A549 (cell line): ENCODE measurements at regions not wholly inside any gene's neighbourhood (a gene's known extent, or its start where the extent isn't known, plus 50 kb on each side); places are given as distances from the start of the nearest gene placed in this dataset.

Experiments
- EP300 ChIP-seq, 2 experiments: fragments of >200 bp; sonication (Bioruptor Twin); formaldehyde crosslinking; IDR thresholded peaks; 2 replicates in 1 of 2; 3 replicates in 1 of 2; pipeline ENCODE4 v1.6.1; 2016 to 2017
- GATA3 ChIP-seq: IDR thresholded peaks from 2 replicates; pipeline ENCODE4 v1.6.1; 2012; ENCODE audit warnings: borderline replicate concordance
- HDAC2 ChIP-seq: fragments of 200-600 bp; sonication (generic); IDR thresholded peaks from 2 replicates; pipeline ENCODE4 v1.6.1; 2016
- NR3C1 ChIP-seq: fragments of >200 bp; sonication (Bioruptor Twin); formaldehyde crosslinking; IDR thresholded peaks from 3 replicates; pipeline ENCODE4 v1.6.1; 2017
- PHF8 ChIP-seq: fragments of 200-600 bp; sonication (generic); IDR thresholded peaks from 2 replicates; pipeline ENCODE4 v1.6.1; 2016; ENCODE audit warnings: low read depth, mild to moderate bottlenecking, antibody characterized with exemption, moderate library complexity, borderline replicate concordance
- POLR2A ChIP-seq: IDR thresholded peaks from 2 replicates; pipeline ENCODE4 v1.6.1; 2012; ENCODE audit warnings: mild to moderate bottlenecking, low read length
- RCOR1 ChIP-seq: fragments of 150-350 bp; IDR thresholded peaks from 2 replicates; pipeline ENCODE4 v1.6.1; 2014; ENCODE audit warnings: antibody characterized with exemption, low read length, low read depth
- SMC3 ChIP-seq: fragments of >200 bp; sonication (Bioruptor Twin); formaldehyde crosslinking; IDR thresholded peaks from 3 replicates; pipeline ENCODE4 v1.6.1; 2018; ENCODE audit warnings: inconsistent platforms
- SREBF2 ChIP-seq: fragments of 450-650 bp; IDR thresholded peaks from 2 replicates; pipeline ENCODE4 v1.6.1; 2014; ENCODE audit warnings: mild to moderate bottlenecking, moderate library complexity
- USF2 ChIP-seq: fragments of 450-650 bp; IDR thresholded peaks from 2 replicates; pipeline ENCODE4 v1.6.1; 2014; ENCODE audit warnings: antibody characterized with exemption
- ZNF302 ChIP-seq: fragments of 250-450 bp; sonication (Bioruptor Pico); IDR thresholded peaks from 2 replicates; pipeline ENCODE4 v1.9.0; 2021; ENCODE audit warnings: inconsistent platforms, mild to moderate bottlenecking, moderate library complexity
- TF ChIP-seq, protein P1 (sequence below): fragments of >200 bp; sonication (Bioruptor Twin); formaldehyde crosslinking; IDR thresholded peaks from 3 replicates; pipeline ENCODE4 v1.5.1; 2016

DNA sequence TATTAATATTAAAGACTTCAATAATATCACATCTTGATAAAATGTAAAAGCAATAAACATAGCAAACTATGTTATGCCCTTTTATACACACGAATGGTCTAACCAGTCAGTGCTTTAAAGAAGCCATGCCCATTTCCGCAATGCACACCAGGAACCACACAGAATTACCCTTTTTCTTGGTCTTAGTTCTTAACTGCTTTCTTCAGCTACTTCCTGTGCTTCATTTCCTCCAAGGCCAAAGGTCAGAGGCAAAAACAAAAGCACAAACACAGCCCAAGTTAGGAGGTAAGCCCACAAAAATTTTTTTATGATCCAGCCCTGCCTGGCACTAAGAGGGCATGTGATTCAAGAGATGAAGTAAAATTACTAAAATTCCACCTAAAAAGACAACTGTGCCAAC, 267.2 kb downstream of the FBXO15 start:
- TF ChIP-seq HDAC2 (no peak), USF2 (no peak), EP300 (IDR thresholded peaks at IDR 0.05) (no peak), ZNF302 (CRISPR knock-in tag) (no peak), GATA3 (no peak), RCOR1 (no peak), POLR2A (no peak), PHF8 (no peak), NR3C1 (no peak), SMC3 (no peak), SREBF2 (no peak)
- TF ChIP-seq, protein P1, sequence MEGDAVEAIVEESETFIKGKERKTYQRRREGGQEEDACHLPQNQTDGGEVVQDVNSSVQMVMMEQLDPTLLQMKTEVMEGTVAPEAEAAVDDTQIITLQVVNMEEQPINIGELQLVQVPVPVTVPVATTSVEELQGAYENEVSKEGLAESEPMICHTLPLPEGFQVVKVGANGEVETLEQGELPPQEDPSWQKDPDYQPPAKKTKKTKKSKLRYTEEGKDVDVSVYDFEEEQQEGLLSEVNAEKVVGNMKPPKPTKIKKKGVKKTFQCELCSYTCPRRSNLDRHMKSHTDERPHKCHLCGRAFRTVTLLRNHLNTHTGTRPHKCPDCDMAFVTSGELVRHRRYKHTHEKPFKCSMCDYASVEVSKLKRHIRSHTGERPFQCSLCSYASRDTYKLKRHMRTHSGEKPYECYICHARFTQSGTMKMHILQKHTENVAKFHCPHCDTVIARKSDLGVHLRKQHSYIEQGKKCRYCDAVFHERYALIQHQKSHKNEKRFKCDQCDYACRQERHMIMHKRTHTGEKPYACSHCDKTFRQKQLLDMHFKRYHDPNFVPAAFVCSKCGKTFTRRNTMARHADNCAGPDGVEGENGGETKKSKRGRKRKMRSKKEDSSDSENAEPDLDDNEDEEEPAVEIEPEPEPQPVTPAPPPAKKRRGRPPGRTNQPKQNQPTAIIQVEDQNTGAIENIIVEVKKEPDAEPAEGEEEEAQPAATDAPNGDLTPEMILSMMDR, result no peak
